ENCODE measurements at regions not wholly inside any gene's neighbourhood (a gene's known extent, or its start where the extent isn't known, plus 50 kb on each side); places are given as distances from the start of the nearest gene placed in this dataset.
"Not testable (repeated sequence)": the region's sequence is repeated elsewhere in the genome, so short reads cannot be mapped to it uniquely, and the experiment has no call there.

GRCh38 chr3:75138345-75138744 lies 523.9 kb upstream of the CNTN3 start:
- Mint-ChIP-seq H3K4me3 (no peak overlapping the region), H3K9me3 (peaks cover 17% of the 10 kb centered on the region), H3K36me3 (ENCODE audit: insufficient read depth) (no peaks in the 10 kb centered on the region), H3K27ac (ENCODE audit: low read depth) (no peak overlapping the region), H3K27me3 (no peaks in the 10 kb centered on the region), H3K4me1 (no peaks in the 10 kb centered on the region)
- no peak for DNase-seq (ENCODE audit: low spot score in 2 of 2)
- no peak for ATAC-seq (replicated peaks; ENCODE audit: extremely low read depth, poor library complexity, severe bottlenecking)

DNA sequence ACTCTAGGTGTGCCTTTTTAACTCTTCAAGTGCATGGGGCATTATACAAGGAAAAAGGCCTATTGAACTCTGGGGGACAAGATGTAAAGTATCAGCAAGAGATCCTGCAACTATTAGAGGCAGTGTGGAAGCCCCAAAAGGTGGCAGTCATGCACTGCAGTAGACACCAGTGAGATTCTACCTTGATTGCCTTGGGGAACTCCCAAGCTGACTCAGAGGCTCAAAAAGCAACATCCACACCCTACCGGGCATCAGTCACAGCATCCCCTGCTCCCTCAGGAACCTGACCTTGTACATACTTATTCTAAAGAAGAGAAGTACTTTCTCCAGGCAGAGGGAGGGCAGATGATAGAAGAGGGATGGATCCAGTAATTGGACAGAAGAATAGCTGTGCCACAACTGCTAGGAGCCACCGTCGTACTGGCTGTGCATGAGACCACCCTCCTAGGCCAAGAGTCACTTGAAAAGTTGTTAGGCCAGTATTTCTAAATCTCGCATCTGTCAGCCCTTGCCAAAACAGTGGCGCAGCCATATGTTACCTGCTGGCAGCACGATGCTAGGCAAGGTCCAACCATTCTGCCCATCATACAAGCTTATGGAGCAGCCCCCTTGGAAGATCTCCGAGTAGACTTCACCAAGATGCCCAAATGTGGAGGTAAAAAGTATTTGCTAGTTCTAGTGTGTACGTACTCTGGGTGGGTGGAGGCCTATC lies 523.1 kb upstream of the FRG2C start:
- Mint-ChIP-seq H3K27ac (ENCODE audit: low read depth) (no peak overlapping the region), H3K4me1 (no peaks in the 10 kb centered on the region), H3K9me3 (peaks cover 16% of the 10 kb centered on the region), H3K36me3 (ENCODE audit: insufficient read depth) (no peaks in the 10 kb centered on the region), H3K4me3 (no peak overlapping the region), H3K27me3 (no peaks in the 10 kb centered on the region)
- DNase-seq (ENCODE audit: low spot score in 2 of 2), result no peak
- no peak for ATAC-seq (replicated peaks; ENCODE audit: extremely low read depth, poor library complexity, severe bottlenecking)

- Mint-ChIP-seq H3K4me3 (no peak overlapping the region), H3K4me1 (no peaks in the 10 kb centered on the region), H3K27ac (ENCODE audit: low read depth) (no peak overlapping the region), H3K36me3 (ENCODE audit: insufficient read depth) (no peaks in the 10 kb centered on the region), H3K9me3 (peaks cover 6% of the 10 kb centered on the region), H3K27me3 (no peaks in the 10 kb centered on the region)
- DNase-seq (ENCODE audit: low spot score in 2 of 2), result no peak
- ATAC-seq (replicated peaks; ENCODE audit: extremely low read depth, poor library complexity, severe bottlenecking), result no peak
Measured at GRCh38 chr3:75144406-75144805, 519.7 kb upstream of the FRG2C start.

- DNase-seq (ENCODE audit: low spot score in 2 of 2) (no peak), ATAC-seq (replicated peaks; ENCODE audit: extremely low read depth, poor library complexity, severe bottlenecking) (no peak)
- H3K9me3 Mint-ChIP-seq, result no peaks in the 10 kb centered on the region
- no peaks in the 10 kb centered on the region for H3K4me1 Mint-ChIP-seq
- H3K27ac Mint-ChIP-seq (ENCODE audit: low read depth), result no peak overlapping the region
- H3K36me3 Mint-ChIP-seq (ENCODE audit: insufficient read depth), result no peaks in the 10 kb centered on the region
- no peak overlapping the region for H3K4me3 Mint-ChIP-seq
- H3K27me3 Mint-ChIP-seq, result no peaks in the 10 kb centered on the region
Measured at GRCh38 chr3:75171630-75172230, 492.4 kb upstream of the FRG2C start.

DNA sequence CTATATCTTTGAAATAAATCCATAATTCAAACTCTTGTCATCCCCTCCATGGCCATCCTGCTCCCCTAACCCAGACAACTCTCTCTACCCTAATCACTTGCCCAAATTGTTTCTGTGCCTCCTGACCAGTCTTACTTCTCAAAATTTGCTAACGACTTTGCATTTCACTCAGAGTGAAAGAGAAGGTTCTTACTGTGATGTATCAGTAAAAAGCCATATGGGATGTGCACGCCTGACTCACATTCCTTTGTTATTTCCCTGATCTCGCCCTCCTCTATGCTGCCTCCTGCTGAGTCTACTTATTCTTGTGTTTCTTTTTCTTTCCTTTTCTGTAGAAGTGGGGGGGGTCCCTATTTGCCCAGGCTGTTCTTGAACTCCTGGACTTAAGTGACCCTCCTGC lies 487.2 kb upstream of the FRG2C start:
- H3K9me3 Mint-ChIP-seq, result no peaks in the 10 kb centered on the region
- no peak for ATAC-seq (replicated peaks; ENCODE audit: extremely low read depth, poor library complexity, severe bottlenecking)
- H3K4me1 Mint-ChIP-seq, result no peaks in the 10 kb centered on the region
- no peaks in the 10 kb centered on the region for H3K36me3 Mint-ChIP-seq (ENCODE audit: insufficient read depth)
- no peak for DNase-seq (ENCODE audit: low spot score in 2 of 2)
- no peaks in the 10 kb centered on the region for H3K27me3 Mint-ChIP-seq
- H3K27ac Mint-ChIP-seq (ENCODE audit: low read depth), result no peak overlapping the region
- no peak overlapping the region for H3K4me3 Mint-ChIP-seq

- no peaks in the 10 kb centered on the region for H3K36me3 Mint-ChIP-seq (ENCODE audit: insufficient read depth)
- no peak overlapping the region for H3K27ac Mint-ChIP-seq (ENCODE audit: low read depth)
- H3K4me1 Mint-ChIP-seq, result no peaks in the 10 kb centered on the region
- ATAC-seq (replicated peaks; ENCODE audit: extremely low read depth, poor library complexity, severe bottlenecking) (no peak), DNase-seq (ENCODE audit: low spot score in 2 of 2) (no peak)
- no peak overlapping the region for H3K4me3 Mint-ChIP-seq
- H3K9me3 Mint-ChIP-seq, result no peaks in the 10 kb centered on the region
- no peaks in the 10 kb centered on the region for H3K27me3 Mint-ChIP-seq
Measured at GRCh38 chr3:75180235-75180944, 483.7 kb upstream of the FRG2C start.

GRCh38 chr3:75180945-75181298 lies 483.2 kb upstream of the FRG2C start:
- Mint-ChIP-seq H3K9me3 (no peaks in the 10 kb centered on the region), H3K27ac (ENCODE audit: low read depth) (no peak overlapping the region), H3K4me1 (no peaks in the 10 kb centered on the region), H3K36me3 (ENCODE audit: insufficient read depth) (no peaks in the 10 kb centered on the region), H3K4me3 (no peak overlapping the region), H3K27me3 (no peaks in the 10 kb centered on the region)
- DNase-seq (ENCODE audit: low spot score in 2 of 2) (no peak), ATAC-seq (replicated peaks; ENCODE audit: extremely low read depth, poor library complexity, severe bottlenecking) (no peak)

DNA sequence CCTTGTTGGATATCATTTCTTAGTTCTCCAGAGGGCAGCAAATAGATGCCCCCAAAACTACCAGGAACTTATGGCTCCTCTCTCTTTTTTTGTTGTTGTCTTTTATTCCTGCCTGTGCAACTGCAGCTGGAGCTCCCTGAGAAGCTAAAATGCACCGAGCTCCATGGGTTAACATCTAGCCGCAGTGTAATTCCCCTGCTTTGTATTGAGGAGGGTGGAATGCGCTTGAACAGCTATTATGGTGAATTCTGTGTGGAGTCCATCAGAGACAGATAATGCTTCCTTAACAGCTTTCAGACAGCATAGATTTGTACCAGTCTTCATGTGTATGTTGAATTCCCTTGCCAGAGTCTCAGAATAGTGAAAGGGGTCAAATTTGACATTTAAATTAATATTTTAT lies 475.2 kb upstream of the FRG2C start:
- Mint-ChIP-seq H3K27ac (ENCODE audit: low read depth) (no peak overlapping the region), H3K4me3 (no peak overlapping the region), H3K36me3 (ENCODE audit: insufficient read depth) (no peaks in the 10 kb centered on the region), H3K9me3 (peaks cover 5% of the 10 kb centered on the region), H3K27me3 (no peaks in the 10 kb centered on the region), H3K4me1 (no peaks in the 10 kb centered on the region)
- ATAC-seq (replicated peaks; ENCODE audit: extremely low read depth, poor library complexity, severe bottlenecking) (no peak), DNase-seq (ENCODE audit: low spot score in 2 of 2) (no peak)

GRCh38 chr3:75192146-75192616 lies 471.9 kb upstream of the FRG2C start:
- ATAC-seq (replicated peaks; ENCODE audit: extremely low read depth, poor library complexity, severe bottlenecking) (no peak), DNase-seq (ENCODE audit: low spot score in 2 of 2) (peak in 1 of 2 donors; percentile 10)
- no peaks in the 10 kb centered on the region for H3K9me3 Mint-ChIP-seq
- no peak overlapping the region for H3K27ac Mint-ChIP-seq (ENCODE audit: low read depth)
- H3K4me3 Mint-ChIP-seq, result no peak overlapping the region
- H3K27me3 Mint-ChIP-seq, result no peaks in the 10 kb centered on the region
- no peaks in the 10 kb centered on the region for H3K4me1 Mint-ChIP-seq
- H3K36me3 Mint-ChIP-seq (ENCODE audit: insufficient read depth), result no peaks in the 10 kb centered on the region

GRCh38 chr3:75193797-75194196 lies 470.3 kb upstream of the FRG2C start:
- Mint-ChIP-seq H3K27ac (ENCODE audit: low read depth) (no peak overlapping the region), H3K4me3 (no peak overlapping the region), H3K4me1 (no peaks in the 10 kb centered on the region), H3K9me3 (no peaks in the 10 kb centered on the region), H3K36me3 (ENCODE audit: insufficient read depth) (no peaks in the 10 kb centered on the region), H3K27me3 (no peaks in the 10 kb centered on the region)
- ATAC-seq (replicated peaks; ENCODE audit: extremely low read depth, poor library complexity, severe bottlenecking) (no peak), DNase-seq (ENCODE audit: low spot score in 2 of 2) (no peak)

DNA sequence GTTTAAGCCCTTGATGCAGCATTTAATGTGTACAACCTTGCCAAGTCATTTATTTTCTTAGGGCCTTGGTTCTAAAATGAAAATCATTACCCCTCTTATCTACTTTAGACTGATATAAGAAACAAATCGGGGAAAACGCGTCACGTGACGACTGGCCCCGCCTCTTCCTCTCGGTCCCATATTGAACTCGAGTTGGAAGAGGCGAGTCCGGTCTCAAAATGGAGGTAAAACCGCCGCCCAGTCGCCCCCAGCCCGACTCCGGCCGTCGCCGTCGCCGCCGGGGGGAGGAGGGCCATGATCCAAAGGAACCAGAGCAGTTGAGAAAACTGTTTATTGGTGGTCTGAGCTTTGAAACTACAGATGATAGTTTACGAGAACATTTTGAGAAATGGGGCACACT lies 449.8 kb upstream of the FRG2C start:
- not testable (repeated sequence) for H3K36me3 Mint-ChIP-seq (ENCODE audit: insufficient read depth); ATAC-seq (replicated peaks; ENCODE audit: extremely low read depth, poor library complexity, severe bottlenecking)

GRCh38 chr3:75218577-75218976 lies 445.6 kb upstream of the FRG2C start:
- H3K36me3 Mint-ChIP-seq (ENCODE audit: insufficient read depth), result no peaks in the 10 kb centered on the region
- no peak overlapping the region for H3K27ac Mint-ChIP-seq (ENCODE audit: low read depth)
- no peak for DNase-seq (ENCODE audit: low spot score in 2 of 2)

More for the DNA sequence above, 449.8 kb upstream of the FRG2C start:
- not testable (repeated sequence) for H3K27me3 Mint-ChIP-seq; H3K4me1 Mint-ChIP-seq; H3K9me3 Mint-ChIP-seq; H3K4me3 Mint-ChIP-seq; DNase-seq (ENCODE audit: low spot score in 2 of 2); H3K27ac Mint-ChIP-seq (ENCODE audit: low read depth)

GRCh38 chr3:75220932-75221331 lies 443.2 kb upstream of the FRG2C start:
- Mint-ChIP-seq H3K4me3 (no peak overlapping the region), H3K27ac (ENCODE audit: low read depth) (no peak overlapping the region), H3K4me1 (no peaks in the 10 kb centered on the region), H3K9me3 (no peaks in the 10 kb centered on the region), H3K36me3 (ENCODE audit: insufficient read depth) (no peaks in the 10 kb centered on the region), H3K27me3 (no peaks in the 10 kb centered on the region)
- DNase-seq (ENCODE audit: low spot score in 2 of 2), result no peak
- no peak for ATAC-seq (replicated peaks; ENCODE audit: extremely low read depth, poor library complexity, severe bottlenecking)

More at GRCh38 chr3:75218577-75218976, 445.6 kb upstream of the FRG2C start:
- H3K4me1 Mint-ChIP-seq, result no peaks in the 10 kb centered on the region
- H3K27me3 Mint-ChIP-seq, result no peaks in the 10 kb centered on the region
- no peak for ATAC-seq (replicated peaks; ENCODE audit: extremely low read depth, poor library complexity, severe bottlenecking)
- no peak overlapping the region for H3K4me3 Mint-ChIP-seq
- H3K9me3 Mint-ChIP-seq, result peaks cover 5% of the 10 kb centered on the region
